Osteocyte (in vitro differentiated cells): ENCODE measurements at regions not wholly inside any gene's neighbourhood (a gene's known extent, or its start where the extent isn't known, plus 50 kb on each side); places are given as distances from the start of the nearest gene placed in this dataset.
A peak's percentile ranks its signal among the peaks of the same experiment; 100 is the strongest.

Source experiments
- DNase-seq: peaks from one replicate; pipeline ENCODE4 v3.0.0; 2021; ENCODE audit warnings: mixed read lengths; ENCODE audit not compliant: unreplicated experiment; ENCODE audit errors: extremely low spot score
- H3K27ac Mint-ChIP-seq: one replicate; pipeline ENCODE4 v1.8.0; 2021; ENCODE audit warnings: mild to moderate bottlenecking, mixed read lengths; ENCODE audit not compliant: unreplicated experiment
- H3K27me3 Mint-ChIP-seq: one replicate; pipeline ENCODE4 v1.8.0; 2021; ENCODE audit warnings: mixed read lengths; ENCODE audit not compliant: unreplicated experiment
- H3K36me3 Mint-ChIP-seq: one replicate; pipeline ENCODE4 v1.8.0; 2021; ENCODE audit warnings: mixed read lengths; ENCODE audit not compliant: unreplicated experiment
- H3K4me1 Mint-ChIP-seq: one replicate; pipeline ENCODE4 v1.8.0; 2021; ENCODE audit warnings: mixed read lengths; ENCODE audit not compliant: unreplicated experiment
- H3K4me3 Mint-ChIP-seq: one replicate; pipeline ENCODE4 v1.8.0; 2021; ENCODE audit warnings: mild to moderate bottlenecking, moderate library complexity, mixed read lengths; ENCODE audit not compliant: unreplicated experiment
- H3K9me3 Mint-ChIP-seq: one replicate; pipeline ENCODE4 v1.8.0; 2021; ENCODE audit warnings: mixed read lengths; ENCODE audit not compliant: unreplicated experiment
- CTCF ChIP-seq: fragments of 200-600 bp; sonication (generic); IDR thresholded peaks from 2 replicates; pipeline ENCODE4 v1.5.0; 2021; ENCODE audit warnings: antibody characterized with exemption, mild to moderate bottlenecking, moderate library complexity

- Mint-ChIP-seq H3K4me3 (no peak overlapping the region), H3K27ac (no peak overlapping the region), H3K27me3 (no peaks in the 10 kb centered on the region), H3K4me1 (peaks cover 49% of the 10 kb centered on the region), H3K9me3 (peaks cover 6% of the 10 kb centered on the region), H3K36me3 (no peaks in the 10 kb centered on the region)
- TF ChIP-seq CTCF = no peak
- DNase-seq = no peak
Measured at GRCh38 chr2:149747456-149747855, 159.9 kb upstream of the MMADHC start.

GRCh38 chr2:149745396-149746230 lies 158.0 kb upstream of the MMADHC start:
- no peak for DNase-seq
- Mint-ChIP-seq H3K9me3 (peaks cover 6% of the 10 kb centered on the region), H3K4me3 (no peak overlapping the region), H3K4me1 (peaks cover 66% of the 10 kb centered on the region), H3K27me3 (no peaks in the 10 kb centered on the region), H3K27ac (peak overlapping the region; percentile 93), H3K36me3 (no peaks in the 10 kb centered on the region)
- no peak for TF ChIP-seq CTCF

GRCh38 chr2:149744865-149745264 lies 157.3 kb upstream of the MMADHC start:
- DNase-seq = no peak
- no peak for TF ChIP-seq CTCF
- Mint-ChIP-seq H3K9me3 (peaks cover 6% of the 10 kb centered on the region), H3K27ac (peak overlapping the region; percentile 93), H3K4me1 (peaks cover 72% of the 10 kb centered on the region), H3K27me3 (no peaks in the 10 kb centered on the region), H3K36me3 (no peaks in the 10 kb centered on the region), H3K4me3 (no peak overlapping the region)

- peaks cover 81% of the 10 kb centered on the region for H3K4me1 Mint-ChIP-seq
- TF ChIP-seq CTCF = peak; percentile 23
- H3K27ac Mint-ChIP-seq = peak overlapping the region; percentile 93
- no peaks in the 10 kb centered on the region for H3K36me3 Mint-ChIP-seq
- H3K27me3 Mint-ChIP-seq = no peaks in the 10 kb centered on the region
- H3K4me3 Mint-ChIP-seq = no peak overlapping the region
- no peak for DNase-seq
- H3K9me3 Mint-ChIP-seq = peaks cover 6% of the 10 kb centered on the region
Measured at GRCh38 chr2:149743842-149744448, 156.4 kb upstream of the MMADHC start.

- Mint-ChIP-seq H3K9me3 (peaks cover 8% of the 10 kb centered on the region), H3K27ac (peak overlapping the region; percentile 93), H3K36me3 (no peaks in the 10 kb centered on the region), H3K27me3 (no peaks in the 10 kb centered on the region), H3K4me1 (peaks cover 82% of the 10 kb centered on the region), H3K4me3 (no peak overlapping the region)
- TF ChIP-seq CTCF = no peak
- DNase-seq = no peak
Measured at GRCh38 chr2:149741646-149742045, 154.1 kb upstream of the MMADHC start.
